RWPE1 (cell line): ENCODE measurements at regions not wholly inside any gene's neighbourhood (a gene's known extent, or its start where the extent isn't known, plus 50 kb on each side); places are given as distances from the start of the nearest gene placed in this dataset.

Experiments
- CTCF ChIA-PET: fragments of 350-600 bp; sonication (Branson Sonifier 250); formaldehyde crosslinking; extraction: SDS; loops from one replicate; lab custom pipeline; 2021; lab: Yijun Ruan, JAX
- POLR2A ChIA-PET: fragments of 400-600 bp; formaldehyde crosslinking; extraction: SDS; loops from one replicate; lab custom pipeline; 2020; ENCODE audit warnings: antibody characterized with exemption; ENCODE audit not compliant: low non-redundant PET; lab: Yijun Ruan, JAX
- DNase-seq: peaks from one replicate; pipeline ENCODE4 v3.0.0; 2012; ENCODE audit warnings: low spot score
- H3K27ac ChIP-seq: fragments of 450-650 bp; 2 replicates; pipeline ENCODE4 v1.5.1; 2017
- TF ChIP-seq, protein P1 (sequence below): fragments of 450-650 bp; conservative IDR thresholded peaks from 2 replicates; pipeline ENCODE4 v1.5.1; 2017; ENCODE audit warnings: low read depth, mild to moderate bottlenecking

DNA sequence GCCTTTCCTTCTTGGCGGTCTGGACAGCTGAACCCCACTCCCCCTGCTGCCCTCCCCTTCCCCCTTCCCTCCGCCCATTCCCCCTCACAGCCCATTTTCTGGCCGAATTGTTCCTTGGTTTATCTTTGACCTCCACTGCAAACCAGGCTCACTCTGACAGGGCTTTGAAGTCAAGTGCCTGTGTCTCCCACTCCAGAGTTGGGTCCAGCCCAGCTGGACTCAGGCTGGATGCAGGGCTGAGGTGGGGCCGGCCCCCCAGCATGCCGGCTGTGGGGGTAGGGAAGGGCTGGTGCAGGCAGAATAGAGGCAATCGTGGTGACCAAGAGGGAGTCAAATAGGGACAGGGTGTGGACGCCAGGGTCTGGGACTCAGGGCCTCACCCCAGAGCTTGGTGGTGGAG lies 57.0 kb upstream of the MRPS22 start:
- DNase-seq = no peak
- POLR2A ChIA-PET = no interaction called here
- CTCF ChIA-PET = no interaction called here
- TF ChIP-seq, protein P1, sequence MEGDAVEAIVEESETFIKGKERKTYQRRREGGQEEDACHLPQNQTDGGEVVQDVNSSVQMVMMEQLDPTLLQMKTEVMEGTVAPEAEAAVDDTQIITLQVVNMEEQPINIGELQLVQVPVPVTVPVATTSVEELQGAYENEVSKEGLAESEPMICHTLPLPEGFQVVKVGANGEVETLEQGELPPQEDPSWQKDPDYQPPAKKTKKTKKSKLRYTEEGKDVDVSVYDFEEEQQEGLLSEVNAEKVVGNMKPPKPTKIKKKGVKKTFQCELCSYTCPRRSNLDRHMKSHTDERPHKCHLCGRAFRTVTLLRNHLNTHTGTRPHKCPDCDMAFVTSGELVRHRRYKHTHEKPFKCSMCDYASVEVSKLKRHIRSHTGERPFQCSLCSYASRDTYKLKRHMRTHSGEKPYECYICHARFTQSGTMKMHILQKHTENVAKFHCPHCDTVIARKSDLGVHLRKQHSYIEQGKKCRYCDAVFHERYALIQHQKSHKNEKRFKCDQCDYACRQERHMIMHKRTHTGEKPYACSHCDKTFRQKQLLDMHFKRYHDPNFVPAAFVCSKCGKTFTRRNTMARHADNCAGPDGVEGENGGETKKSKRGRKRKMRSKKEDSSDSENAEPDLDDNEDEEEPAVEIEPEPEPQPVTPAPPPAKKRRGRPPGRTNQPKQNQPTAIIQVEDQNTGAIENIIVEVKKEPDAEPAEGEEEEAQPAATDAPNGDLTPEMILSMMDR = no peak
- no peak overlapping the region for H3K27ac ChIP-seq

DNA sequence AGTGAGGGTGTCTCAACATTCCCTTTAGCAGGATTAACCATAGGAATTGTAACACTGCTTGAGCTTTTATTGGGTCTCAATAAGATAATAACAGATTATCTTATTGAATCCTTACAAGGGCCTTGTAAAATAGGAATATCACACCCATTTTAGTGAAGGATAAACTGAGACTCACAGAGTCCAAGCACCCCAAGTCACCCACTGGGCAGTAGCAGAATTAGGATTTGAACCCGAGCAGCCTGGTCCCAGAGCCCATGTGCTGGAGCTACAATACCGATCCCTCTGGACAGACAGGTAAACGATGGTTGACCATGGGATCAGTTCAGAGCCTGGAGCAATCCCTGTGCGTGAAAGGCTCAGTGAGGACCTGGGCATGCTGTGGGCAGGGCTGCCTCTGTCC lies 56.3 kb upstream of the MRPS22 start:
- DNase-seq = no peak
- TF ChIP-seq, protein P1 = no peak
- ChIA-PET POLR2A (no interaction called here), CTCF (no interaction called here)
- H3K27ac ChIP-seq = no peak overlapping the region

DNA sequence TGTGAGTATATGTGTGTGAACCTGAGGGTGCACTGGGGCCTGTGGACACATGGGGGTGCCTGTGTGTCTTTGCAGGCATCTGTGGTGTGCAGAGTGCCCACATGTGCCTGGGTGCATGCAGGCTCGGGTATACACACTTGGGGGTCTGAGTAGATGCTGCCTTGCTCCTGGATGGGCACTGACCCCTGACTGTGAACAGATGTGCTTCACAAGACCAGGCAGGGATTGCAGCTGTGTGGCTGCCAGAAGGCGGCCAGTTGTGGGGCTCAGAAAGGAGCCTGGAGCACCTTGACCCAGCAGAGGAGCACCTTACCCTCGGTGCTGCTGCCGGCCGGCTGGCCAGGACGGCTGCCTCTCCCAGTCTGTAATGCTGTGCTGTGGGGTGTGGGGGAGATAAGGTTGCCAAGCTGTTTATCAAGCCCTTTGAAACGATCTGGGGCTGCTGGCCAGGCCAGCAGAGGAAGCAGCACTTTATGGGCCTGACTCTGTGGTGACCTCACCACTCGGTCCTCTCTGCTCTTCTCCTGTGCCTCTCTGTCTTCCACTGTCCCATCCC lies 55.5 kb upstream of the MRPS22 start:
- TF ChIP-seq, protein P1 = no peak
- ChIA-PET CTCF (no interaction called here), POLR2A (no interaction called here)
- no peak for DNase-seq
- H3K27ac ChIP-seq = no peak overlapping the region

DNA sequence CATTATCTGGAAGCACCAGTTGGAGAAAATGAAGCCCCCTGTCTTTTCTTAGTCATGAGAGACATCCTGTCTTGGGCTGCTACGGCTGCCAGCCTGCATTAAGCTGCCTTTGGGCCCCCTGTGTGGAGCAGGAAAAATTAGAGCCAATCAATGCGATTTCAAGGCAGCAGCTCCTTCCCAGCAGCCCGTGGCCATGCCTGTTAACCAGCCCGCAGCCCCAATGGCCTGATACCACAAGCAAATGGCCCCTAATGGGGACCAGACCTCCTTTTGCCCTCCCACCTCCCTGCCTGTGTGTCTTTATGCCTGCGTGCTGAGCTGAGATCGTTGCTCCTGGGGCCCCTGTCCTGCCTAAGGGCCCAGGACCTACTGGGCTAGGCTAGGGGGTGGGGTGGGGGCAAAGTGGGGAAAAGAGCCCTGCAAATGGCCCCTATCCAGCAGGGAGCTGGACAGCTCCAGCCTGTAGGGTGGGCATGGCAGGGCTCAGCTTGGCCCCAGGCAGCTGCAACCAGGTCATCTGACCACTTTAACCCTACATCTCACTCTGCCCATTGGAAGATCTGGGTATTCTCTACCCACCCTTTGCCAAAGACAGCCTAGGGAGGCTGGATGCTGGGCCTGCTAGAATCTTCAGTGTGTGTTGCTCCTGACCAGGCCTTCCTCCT lies 53.8 kb upstream of the MRPS22 start:
- TF ChIP-seq, protein P1 = no peak
- POLR2A ChIA-PET = no interaction called here
- DNase-seq = no peak
- H3K27ac ChIP-seq = no peak overlapping the region
- CTCF ChIA-PET = interaction anchor here (0.9 to 1.1 kb wide), 3 partner anchors 11 to 19 kb away, joined by 3 read pairs; no protein-coding TSS in a partner anchor

DNA sequence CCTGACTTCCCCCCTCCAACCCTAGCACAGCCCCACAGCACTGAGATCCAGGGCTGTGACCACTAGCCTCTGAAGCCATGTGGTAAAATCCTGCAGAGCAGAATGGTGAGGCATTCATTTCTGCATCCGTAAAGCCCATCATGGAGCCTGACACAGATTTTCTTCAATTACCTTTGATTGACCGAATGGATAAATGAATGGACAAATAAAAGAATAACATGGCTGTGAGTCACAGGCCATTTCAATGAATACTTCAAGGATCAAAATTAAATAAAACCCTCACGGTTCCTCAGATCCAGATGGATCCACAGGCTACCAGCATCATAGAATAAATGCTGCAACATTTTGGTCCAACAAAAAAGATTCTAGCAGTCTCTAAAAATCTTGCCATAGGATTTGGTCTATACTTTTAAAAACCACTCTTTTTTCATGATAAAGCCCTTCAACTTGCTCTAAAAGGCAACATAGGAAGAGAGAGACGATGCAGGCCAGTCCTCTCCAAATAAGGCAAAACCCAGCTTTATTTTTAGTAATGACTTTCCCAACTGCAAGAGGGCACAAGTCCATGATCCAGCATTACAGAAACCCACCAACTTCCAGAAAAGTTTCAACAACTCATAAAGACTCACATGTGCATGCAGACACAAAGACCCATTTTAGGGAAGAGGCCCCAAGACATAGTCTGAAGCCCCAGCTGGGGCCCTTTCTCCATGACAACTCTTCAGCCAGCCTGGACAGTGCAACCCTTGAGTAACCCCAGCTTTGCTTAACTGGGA lies 52.4 kb upstream of the MRPS22 start:
- no peak for DNase-seq
- ChIA-PET CTCF (no interaction called here), POLR2A (no interaction called here)
- TF ChIP-seq, protein P1 = no peak
- no peak overlapping the region for H3K27ac ChIP-seq

DNA sequence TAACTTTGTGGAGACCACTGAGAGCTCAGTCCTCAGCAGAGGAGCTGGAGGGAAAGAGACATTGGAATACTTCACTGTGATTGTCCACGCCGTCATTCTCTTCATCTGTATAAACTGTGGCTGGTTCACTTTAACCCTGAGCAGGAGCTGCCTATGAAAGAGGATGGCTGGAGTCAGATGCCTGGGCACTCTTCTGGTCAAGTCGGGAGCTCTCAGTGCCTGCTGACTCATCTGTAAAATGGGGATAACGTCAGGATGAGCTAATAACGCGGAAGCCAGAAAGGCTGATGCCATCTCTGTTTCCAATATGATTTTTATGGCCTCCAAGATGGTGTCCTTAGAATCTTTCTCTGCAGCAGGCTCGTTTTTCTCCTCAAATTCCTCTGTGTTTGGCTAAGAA lies 51.6 kb upstream of the MRPS22 start:
- no peak overlapping the region for H3K27ac ChIP-seq
- TF ChIP-seq, protein P1 = no peak
- no peak for DNase-seq
- POLR2A ChIA-PET = no interaction called here
- CTCF ChIA-PET = no interaction called here
